Esophagus squamous epithelium (tissue), 4 donors: ENCODE measurements at regions not wholly inside any gene's neighbourhood (a gene's known extent, or its start where the extent isn't known, plus 50 kb on each side); places are given as distances from the start of the nearest gene placed in this dataset.

Experiments used
- CTCF ChIP-seq, 6 experiments: fragments of 450-650 bp in 4 of 6; fragments of 200-600 bp in 2 of 6; sonication (generic) in 2 of 6; IDR thresholded peaks; one replicate each; pipeline ENCODE4 v1.5.1; 2016 to 2019; ENCODE audit warnings: antibody characterized with exemption in 6 of 6, mild to moderate bottlenecking in 4 of 6, moderate library complexity in 4 of 6
- POLR2A ChIP-seq, 4 donors: fragments of 450-650 bp; IDR thresholded peaks; one replicate each; pipeline ENCODE4 v1.6.1; 2017; ENCODE audit warnings: antibody characterized with exemption in 4 of 4, mild to moderate bottlenecking in 4 of 4, moderate library complexity in 3 of 4

- no peak for TF ChIP-seq CTCF (IDR thresholded peaks at IDR 0.05)
- TF ChIP-seq POLR2A (IDR thresholded peaks at IDR 0.05) = no peak
These were observed 422.5 kb downstream of the LPIN1 start for GRCh38 chr2:12168791-12169388.
